Heart right ventricle (tissue), 16 donors: ENCODE measurements at regions not wholly inside any gene's neighbourhood (a gene's known extent, or its start where the extent isn't known, plus 50 kb on each side); places are given as distances from the start of the nearest gene placed in this dataset.
A peak's percentile ranks its signal among the peaks of the same experiment; 100 is the strongest.

ENCODE experiments used
- ATAC-seq, 8 donors: fragments of 200-7000 bp; cut with Tn5 transposase; one replicate each; pipeline ENCODE4 v1.9.1; 2020; ENCODE audit warnings: mild to moderate bottlenecking in 8 of 8, moderate library complexity in 8 of 8, moderate number of reproducible peaks in 1 of 8
- DNase-seq, 2 donors: peaks; one replicate each; pipeline ENCODE4 v3.0.0-alpha.2; 2020
- H3K27ac ChIP-seq, 10 donors: fragments of 200-600 bp; sonication (generic) in 2 of 10; one replicate each; pipeline versions ENCODE4 v1.5.0 to v1.8.0; 2020 to 2022; ENCODE audit warnings: mild to moderate bottlenecking in 3 of 10
- H3K27me3 ChIP-seq, 7 donors: fragments of 200-600 bp; one replicate each; pipeline ENCODE4 v1.8.0; 2021 to 2022; ENCODE audit warnings: mild to moderate bottlenecking in 2 of 7
- H3K36me3 ChIP-seq, 9 donors: fragments of 200-600 bp; sonication (generic) in 1 of 9; one replicate each; pipeline versions ENCODE4 v1.5.0 to v1.8.0; 2020 to 2022; ENCODE audit warnings: mild to moderate bottlenecking in 2 of 9
- H3K4me1 ChIP-seq, 9 donors: fragments of 200-600 bp; sonication (generic) in 1 of 9; one replicate each; pipeline versions ENCODE4 v1.5.0 to v1.8.0; 2020 to 2022; ENCODE audit warnings: mild to moderate bottlenecking in 4 of 9
- H3K4me3 ChIP-seq, 10 donors: fragments of 200-600 bp; sonication (generic) in 2 of 10; one replicate each; pipeline versions ENCODE4 v1.5.0 to v1.8.0; 2020 to 2022; ENCODE audit warnings: mild to moderate bottlenecking in 7 of 10, moderate library complexity in 2 of 10
- H3K9me3 ChIP-seq, 11 donors: fragments of 200-600 bp in 10 of 11; sonication (generic) in 2 of 11; one replicate each; pipeline versions ENCODE4 v1.5.0 to v1.8.0; 2013 to 2022; ENCODE audit warnings: mild to moderate bottlenecking in 2 of 11, control low read depth in 1 of 11, moderate library complexity in 1 of 11
- WGBS, 2 donors: extraction: QIAGEN DNeasy Blood & Tissue Kit; methylation state at CpG; one replicate each; pipeline ENCODE4 v1.1.7; 2013; ENCODE audit warnings: inconsistent platforms in 1 of 2; 5-methylcytosine and 5-hydroxymethylcytosine counted together
- intact Hi-C, 10 donors: fragments of 100-400 bp; cut with DNase I; formaldehyde crosslinking; loops; one replicate each; pipeline versions ENCODE4 v1.11.1 to v1.14.2; 2022
- TF ChIP-seq, protein P1 (sequence below), 9 donors: fragments of 200-600 bp; sonication (generic) in 2 of 9; IDR thresholded peaks; one replicate each; pipeline versions ENCODE4 v1.5.0 to v1.8.0; 2021 to 2022; ENCODE audit warnings: antibody characterized with exemption in 9 of 9, mild to moderate bottlenecking in 5 of 9, moderate library complexity in 1 of 9
- donor health status: Arrhythmogenic right ventricular cardiomyopathy.
- donor health status: ischemic (EF 13 %, LVEDD 7.1; RV severe dilation, severe dysfunction).
- donor health status: healthy with polysubstance abuse.
- donor health status: DM: no; HTN: yes; CAD: no.
- donor health status: DM: no; HTN: no; CAD: no.
- donor health status: ischemic (EF 25% LVEDD 6.9; RV normal size, moderate dysfunction).
- donor health status: ischemic (EF 25% LVEDD 5.7; RV mildly dilated, moderate dysfunction).
- donor health status: healthy.
- donor health status: DM: yes; HTN: yes; CAD: no.
- donor health status: Ischemic cardiomyopathy.
- donor health status: ischemic (EF 35%, LVEDD 5.7; RV mildly dilated, moderate dysfunction).
- donor health status: nonischemic (EF 11% LVEDD 7.7; RV severe dilation, severe dysfunction).
- donor health status: DM: yes; HTN: yes; CAD: no.
- donor health status: PGD.
- donor health status: ischemic (EF 29% LVEDD 5.4; RV normal size, mild dysfunction).
- donor health status: nonischemic (EF 23%, LVEDD 6.1; RV moderate dilation, normal function).

DNA sequence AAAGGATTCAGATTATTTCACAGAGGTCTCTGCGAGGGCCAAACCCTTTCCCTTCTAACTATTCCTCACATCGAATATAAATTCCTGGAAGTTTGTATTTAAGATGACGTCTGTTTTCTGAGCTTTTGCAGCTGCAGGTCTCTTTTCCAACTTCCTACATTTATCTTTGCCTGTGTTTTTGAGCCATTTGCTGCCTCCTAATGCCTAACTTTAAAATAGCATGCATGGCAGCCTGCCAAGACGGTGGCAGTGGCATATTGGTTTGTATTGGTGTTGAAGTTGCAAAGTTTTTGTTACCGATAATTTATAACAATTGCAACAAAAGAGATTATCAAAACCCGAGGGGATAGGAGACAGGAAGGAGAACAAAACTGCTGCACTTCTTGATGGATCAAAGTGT, 187.1 kb upstream of the DNAJC19 start:
- Histone ChIP-seq H3K9me3 (no peaks in the 10 kb centered on the region), H3K4me1 (no peaks in the 10 kb centered on the region), H3K4me3 (no peak overlapping the region), H3K36me3 (no peaks in the 10 kb centered on the region), H3K27ac (no peak overlapping the region), H3K27me3 (no peaks in the 10 kb centered on the region)
- intact Hi-C loops: loop anchor here in 8 of 10 donors (2.0 to 10.0 kb wide), 5 partner anchors 292 to 374 kb away; no protein-coding TSS in a partner anchor
- whole genome bisulfite sequencing, 2 donors: 14 to 20% methylated on average over 6 of the region's 6 CpGs
- ATAC-seq: peak in 1 of 8 donors; percentile 48
- TF ChIP-seq, protein P1, sequence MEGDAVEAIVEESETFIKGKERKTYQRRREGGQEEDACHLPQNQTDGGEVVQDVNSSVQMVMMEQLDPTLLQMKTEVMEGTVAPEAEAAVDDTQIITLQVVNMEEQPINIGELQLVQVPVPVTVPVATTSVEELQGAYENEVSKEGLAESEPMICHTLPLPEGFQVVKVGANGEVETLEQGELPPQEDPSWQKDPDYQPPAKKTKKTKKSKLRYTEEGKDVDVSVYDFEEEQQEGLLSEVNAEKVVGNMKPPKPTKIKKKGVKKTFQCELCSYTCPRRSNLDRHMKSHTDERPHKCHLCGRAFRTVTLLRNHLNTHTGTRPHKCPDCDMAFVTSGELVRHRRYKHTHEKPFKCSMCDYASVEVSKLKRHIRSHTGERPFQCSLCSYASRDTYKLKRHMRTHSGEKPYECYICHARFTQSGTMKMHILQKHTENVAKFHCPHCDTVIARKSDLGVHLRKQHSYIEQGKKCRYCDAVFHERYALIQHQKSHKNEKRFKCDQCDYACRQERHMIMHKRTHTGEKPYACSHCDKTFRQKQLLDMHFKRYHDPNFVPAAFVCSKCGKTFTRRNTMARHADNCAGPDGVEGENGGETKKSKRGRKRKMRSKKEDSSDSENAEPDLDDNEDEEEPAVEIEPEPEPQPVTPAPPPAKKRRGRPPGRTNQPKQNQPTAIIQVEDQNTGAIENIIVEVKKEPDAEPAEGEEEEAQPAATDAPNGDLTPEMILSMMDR (IDR thresholded peaks at IDR 0.05): peak in 8 of 9 donors; percentile 40 to 70 (median 62)
- peak; percentile 34 to 49 for DNase-seq

DNA sequence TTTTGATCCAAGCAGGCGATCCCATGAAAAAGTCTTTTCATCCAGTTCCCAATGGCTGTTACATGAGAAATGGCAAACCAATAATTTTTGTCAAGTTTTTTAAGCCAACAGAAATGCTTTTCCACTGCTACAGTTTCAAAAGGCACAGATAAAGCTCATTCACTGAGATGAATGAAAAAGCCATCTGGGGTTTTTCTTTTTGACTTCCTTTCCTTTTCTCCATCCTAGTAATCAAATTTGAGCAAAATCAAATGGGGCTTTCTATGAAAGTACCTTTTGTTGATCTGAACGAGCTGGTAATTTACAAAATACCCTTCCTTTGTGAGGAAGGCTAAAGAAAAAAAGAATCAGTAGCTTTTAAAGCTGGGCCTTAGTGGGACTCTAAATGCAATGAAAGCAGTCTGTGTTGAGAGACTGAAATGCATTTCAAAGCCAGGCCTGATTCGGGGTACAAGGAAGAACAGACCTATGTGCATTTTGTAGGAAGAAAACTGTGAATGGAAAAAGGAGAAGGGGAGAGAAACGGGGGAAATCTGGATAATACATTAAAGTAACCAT, 185.2 kb upstream of the DNAJC19 start:
- no peaks in the 10 kb centered on the region for H3K36me3 ChIP-seq
- no peak overlapping the region for H3K27ac ChIP-seq
- DNase-seq: no peak
- ATAC-seq: no peak
- TF ChIP-seq, protein P1 (IDR thresholded peaks at IDR 0.05): no peak
- no peaks in the 10 kb centered on the region for H3K9me3 ChIP-seq
- H3K4me3 ChIP-seq: no peak overlapping the region
- WGBS, 2 donors: 45 to 46% methylated on average over 4 of the region's 4 CpGs
- intact Hi-C loops: loop anchor here in 8 of 10 donors (2.0 to 10.0 kb wide), 6 partner anchors 290 to 527 kb away; no protein-coding TSS in a partner anchor
- no peaks in the 10 kb centered on the region for H3K4me1 ChIP-seq
- H3K27me3 ChIP-seq: no peaks in the 10 kb centered on the region

DNA sequence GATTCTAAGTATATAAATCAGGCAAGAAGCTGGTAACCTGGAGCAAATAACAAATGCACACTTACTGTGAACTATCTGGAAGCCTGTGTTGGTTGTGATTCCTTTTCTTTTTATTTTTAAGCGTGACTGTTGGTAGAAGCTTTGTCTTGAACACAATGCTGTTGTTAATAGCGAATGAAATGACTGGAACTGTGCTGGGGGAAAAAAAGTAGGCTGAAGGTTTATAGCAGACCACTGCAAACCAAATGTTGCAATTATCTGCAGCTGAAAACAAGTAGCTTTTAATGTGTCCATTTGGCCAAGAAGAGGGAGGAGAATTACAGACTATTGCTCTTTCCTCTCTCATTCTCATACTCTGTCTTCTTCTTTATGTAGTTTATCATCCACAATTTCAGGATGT, 184.5 kb upstream of the DNAJC19 start:
- H3K4me3 ChIP-seq: no peak overlapping the region
- DNase-seq (no peak), ATAC-seq (no peak)
- H3K27me3 ChIP-seq: no peaks in the 10 kb centered on the region
- H3K27ac ChIP-seq: no peak overlapping the region
- TF ChIP-seq, protein P1 (IDR thresholded peaks at IDR 0.05): no peak
- no peaks in the 10 kb centered on the region for H3K9me3 ChIP-seq
- intact Hi-C loops: loop anchor here in 3 of 10 donors (2.0 to 10.0 kb wide), 4 partner anchors 289 to 527 kb away; no protein-coding TSS in a partner anchor
- H3K4me1 ChIP-seq: no peaks in the 10 kb centered on the region
- 84 to 85% methylated on average over 2 of the region's 2 CpGs for WGBS, 2 donors
- no peaks in the 10 kb centered on the region for H3K36me3 ChIP-seq

DNA sequence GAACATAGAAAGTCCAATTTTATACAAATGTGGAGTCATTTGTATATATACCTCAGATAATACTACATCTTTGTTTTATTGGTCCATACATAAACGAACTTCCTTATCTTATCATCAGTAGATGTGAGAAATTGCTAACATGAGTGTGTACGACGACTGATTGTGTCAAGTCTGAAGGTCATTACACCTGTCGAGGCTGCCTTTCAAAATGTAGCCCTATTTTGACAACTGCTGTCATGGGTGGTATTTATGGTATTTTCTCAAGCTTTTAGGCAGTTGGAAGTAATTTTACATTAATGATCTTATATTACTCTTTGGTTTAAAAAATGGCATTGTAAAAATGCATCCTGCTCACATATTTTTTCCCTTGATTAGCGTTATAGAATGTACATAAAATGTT, 183.7 kb upstream of the DNAJC19 start:
- ATAC-seq: no peak

More for the DNA sequence above, 183.7 kb upstream of the DNAJC19 start:
- no peaks in the 10 kb centered on the region for H3K36me3 ChIP-seq
- no peak overlapping the region for H3K4me3 ChIP-seq
- TF ChIP-seq, protein P1 (IDR thresholded peaks at IDR 0.05): no peak
- no peak overlapping the region for H3K27ac ChIP-seq
- no peaks in the 10 kb centered on the region for H3K9me3 ChIP-seq
- whole genome bisulfite sequencing, 2 donors: 44 to 53% methylated on average over 5 of the region's 5 CpGs
- DNase-seq: no peak
- H3K27me3 ChIP-seq: no peaks in the 10 kb centered on the region
- intact Hi-C loops: loop anchor here in 3 of 10 donors (5.0 to 10.0 kb wide), 3 partner anchors 288 to 526 kb away; no protein-coding TSS in a partner anchor
- no peaks in the 10 kb centered on the region for H3K4me1 ChIP-seq
